CD4-positive, alpha-beta T cell (primary cell): ENCODE measurements at regions not wholly inside any gene's neighbourhood (a gene's known extent, or its start where the extent isn't known, plus 50 kb on each side); places are given as distances from the start of the nearest gene placed in this dataset.
A peak's percentile ranks its signal among the peaks of the same experiment; 100 is the strongest.

Experiments
- ATAC-seq: fragments of 200-7000 bp; cut with Tn5 transposase; one replicate; pipeline ENCODE4 v1.10.0; 2022; ENCODE audit warnings: mild to moderate bottlenecking; ENCODE audit not compliant: poor library complexity
- CTCF ChIA-PET: fragments of 350-600 bp; sonication (Branson Sonifier 250); formaldehyde crosslinking; loops from one replicate; lab custom pipeline; 2021; ENCODE audit warnings: antibody characterized with exemption, inconsistent platforms; lab: Charles Lee
- POLR2A ChIA-PET: fragments of 350-600 bp; sonication (Branson Sonifier 250); formaldehyde crosslinking; loops from one replicate; lab custom pipeline; 2021; ENCODE audit warnings: antibody characterized with exemption, inconsistent platforms; lab: Charles Lee
- DNase-seq, 14 experiments: peaks; one replicate each; pipeline ENCODE4 v3.0.0-alpha.2; 2013 to 2020; ENCODE audit warnings: mixed read lengths in 2 of 14
- H3K27ac ChIP-seq, 2 donors: one replicate each; pipeline versions ENCODE4 v1.5.1 to v1.7.0; 2013; ENCODE audit warnings: low read length in 2 of 2, low read depth in 1 of 2, mild to moderate bottlenecking in 1 of 2
- H3K27me3 ChIP-seq, 2 experiments: 1 replicate in 1 of 2; 2 replicates in 1 of 2; pipeline versions ENCODE4 v1.6.1 to v1.7.0; 2013; ENCODE audit warnings: low read length in 2 of 2, control low read depth in 1 of 2, mild to moderate bottlenecking in 1 of 2, moderate library complexity in 1 of 2; ENCODE audit not compliant: insufficient read depth in 2 of 2, control insufficient read depth in 1 of 2
- H3K36me3 ChIP-seq: one replicate; pipeline ENCODE4 v1.6.1; 2013; ENCODE audit warnings: low read length, control low read depth; ENCODE audit not compliant: insufficient read depth
- H3K4me1 ChIP-seq: one replicate; pipeline ENCODE4 v1.6.1; 2013; ENCODE audit warnings: low read length, control low read depth; ENCODE audit not compliant: insufficient read depth
- H3K4me3 ChIP-seq: one replicate; pipeline ENCODE4 v1.5.1; 2013; ENCODE audit warnings: mild to moderate bottlenecking, low read length, moderate library complexity
- H3K9me3 ChIP-seq, 2 experiments: 1 replicate in 1 of 2; 2 replicates in 1 of 2; pipeline versions ENCODE4 v1.6.1 to v1.7.0; 2013; ENCODE audit warnings: low read length in 2 of 2, mild to moderate bottlenecking in 2 of 2, control low read depth in 1 of 2, moderate library complexity in 1 of 2; ENCODE audit not compliant: control insufficient read depth in 1 of 2, insufficient read depth in 1 of 2
- H3K27ac Mint-ChIP-seq: one replicate; pipeline ENCODE4 v1.8.0; 2020; ENCODE audit warnings: mixed read lengths
- H3K27me3 Mint-ChIP-seq: one replicate; pipeline ENCODE4 v1.8.0; 2021; ENCODE audit warnings: mixed read lengths
- H3K36me3 Mint-ChIP-seq: one replicate; pipeline ENCODE4 v1.8.0; 2021; ENCODE audit warnings: low read depth, mixed read lengths
- H3K4me1 Mint-ChIP-seq: one replicate; pipeline ENCODE4 v1.8.0; 2021; ENCODE audit warnings: low read depth, mixed read lengths
- H3K4me3 Mint-ChIP-seq: one replicate; pipeline ENCODE4 v1.8.0; 2020; ENCODE audit warnings: mild to moderate bottlenecking, mixed read lengths
- H3K9me3 Mint-ChIP-seq: one replicate; pipeline ENCODE4 v1.8.0; 2020; ENCODE audit warnings: mixed read lengths
- CTCF ChIP-seq: fragments of 200-600 bp; IDR thresholded peaks from one replicate; pipeline ENCODE4 v1.8.0; 2022; ENCODE audit warnings: antibody characterized with exemption, mild to moderate bottlenecking
- intact Hi-C, 2 experiments: fragments of 100-400 bp; cut with DNase I in 1 of 2; cut with micrococcal nuclease in 1 of 2; formaldehyde crosslinking; loops; one replicate each; pipeline versions ENCODE4 v1.15.1 to v1.9.0; 2023 to 2025; cut with DNase I, micrococcal nuclease

GRCh38 chr10:78518224-78518623 lies 484.6 kb downstream of the RPS24 start:
- H3K27me3 ChIP-seq: peaks cover 0 to 2% of the 10 kb centered on the region in 2 experiments
- H3K4me3 ChIP-seq: no peak overlapping the region
- no peak for ATAC-seq
- CTCF ChIA-PET: no interaction called here
- no peaks in the 10 kb centered on the region for H3K9me3 ChIP-seq
- POLR2A ChIA-PET: no interaction called here
- Mint-ChIP-seq H3K27ac (no peak overlapping the region), H3K27me3 (no peaks in the 10 kb centered on the region), H3K4me1 (peaks cover 7% of the 10 kb centered on the region), H3K4me3 (no peak overlapping the region), H3K9me3 (no peaks in the 10 kb centered on the region), H3K36me3 (no peaks in the 10 kb centered on the region)
- H3K4me1 ChIP-seq: no peaks in the 10 kb centered on the region
- intact Hi-C loops: loop anchor here in 1 of 2 experiments (10.0 kb wide), 1 partner anchor 677 kb away; no protein-coding TSS in a partner anchor
- no peak overlapping the region for H3K27ac ChIP-seq
- no peak for TF ChIP-seq CTCF
- H3K36me3 ChIP-seq: no peaks in the 10 kb centered on the region
- DNase-seq: no peak

DNA sequence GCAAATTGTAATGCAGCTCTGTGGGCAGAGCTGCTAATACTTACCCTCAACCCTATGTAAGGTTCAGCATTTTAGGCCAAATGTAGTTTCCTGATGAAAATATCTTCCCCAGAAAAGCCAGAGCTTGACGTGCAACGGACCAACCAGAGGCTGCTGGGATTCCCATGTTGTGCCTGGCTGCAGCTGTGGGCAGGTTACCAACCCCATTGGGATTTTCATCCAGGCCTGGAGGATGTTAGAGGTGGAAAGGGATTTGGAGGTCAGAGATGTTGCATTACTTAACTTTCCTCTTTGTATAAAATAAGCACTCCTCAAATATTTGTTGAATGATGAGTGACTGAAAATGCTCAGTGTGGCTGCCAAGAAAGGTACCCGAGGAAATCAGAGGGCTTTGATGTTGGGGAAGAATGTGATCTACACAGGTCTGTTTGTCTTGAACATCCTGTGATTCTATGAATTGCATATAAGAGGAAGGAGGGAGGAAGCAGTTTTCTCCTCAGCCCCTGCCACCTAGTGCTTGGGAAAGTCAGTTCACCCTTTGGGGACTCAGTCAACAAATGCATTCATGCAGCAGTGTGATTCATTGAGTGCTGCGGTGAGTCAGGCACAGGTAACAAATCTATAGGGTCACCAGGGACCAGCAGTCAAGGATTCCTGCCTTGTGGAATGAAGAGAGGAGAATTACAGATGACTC lies 487.2 kb downstream of the RPS24 start:
- no peak for TF ChIP-seq CTCF
- Histone ChIP-seq H3K4me1 (no peaks in the 10 kb centered on the region), H3K36me3 (no peaks in the 10 kb centered on the region), H3K27me3 (peaks cover 0 to 2% of the 10 kb centered on the region in 2 experiments), H3K4me3 (no peak overlapping the region), H3K9me3 (no peaks in the 10 kb centered on the region), H3K27ac (no peak overlapping the region)
- intact Hi-C loops: no loop called here
- ATAC-seq (no peak), DNase-seq (peak in 4 of 14 experiments; percentile 11 to 21 (median 12))
- POLR2A ChIA-PET: no interaction called here
- Mint-ChIP-seq H3K27me3 (no peaks in the 10 kb centered on the region), H3K27ac (no peak overlapping the region), H3K9me3 (no peaks in the 10 kb centered on the region), H3K36me3 (no peaks in the 10 kb centered on the region), H3K4me3 (no peak overlapping the region), H3K4me1 (peaks cover 7% of the 10 kb centered on the region)
- CTCF ChIA-PET: no interaction called here

GRCh38 chr10:78523453-78523852 lies 489.8 kb downstream of the RPS24 start:
- ATAC-seq (no peak), DNase-seq (no peak)
- H3K27me3 ChIP-seq: no peaks in the 10 kb centered on the region
- ChIA-PET POLR2A (no interaction called here), CTCF (no interaction called here)
- TF ChIP-seq CTCF: no peak
- no peaks in the 10 kb centered on the region for H3K36me3 ChIP-seq
- no peak overlapping the region for H3K27ac ChIP-seq
- H3K4me1 ChIP-seq: no peaks in the 10 kb centered on the region
- H3K4me3 Mint-ChIP-seq: no peak overlapping the region
- H3K4me1 Mint-ChIP-seq: peaks cover 7% of the 10 kb centered on the region
- no peaks in the 10 kb centered on the region for H3K27me3 Mint-ChIP-seq
- no peak overlapping the region for H3K27ac Mint-ChIP-seq
- H3K36me3 Mint-ChIP-seq: no peaks in the 10 kb centered on the region
- H3K4me3 ChIP-seq: no peak overlapping the region
- H3K9me3 ChIP-seq: no peaks in the 10 kb centered on the region
- intact Hi-C loops: no loop called here
- H3K9me3 Mint-ChIP-seq: no peaks in the 10 kb centered on the region
